ENCODE measurements at regions not wholly inside any gene's neighbourhood (a gene's known extent, or its start where the extent isn't known, plus 50 kb on each side); places are given as distances from the start of the nearest gene placed in this dataset.
A peak's percentile ranks its signal among the peaks of the same experiment; 100 is the strongest.

DNA sequence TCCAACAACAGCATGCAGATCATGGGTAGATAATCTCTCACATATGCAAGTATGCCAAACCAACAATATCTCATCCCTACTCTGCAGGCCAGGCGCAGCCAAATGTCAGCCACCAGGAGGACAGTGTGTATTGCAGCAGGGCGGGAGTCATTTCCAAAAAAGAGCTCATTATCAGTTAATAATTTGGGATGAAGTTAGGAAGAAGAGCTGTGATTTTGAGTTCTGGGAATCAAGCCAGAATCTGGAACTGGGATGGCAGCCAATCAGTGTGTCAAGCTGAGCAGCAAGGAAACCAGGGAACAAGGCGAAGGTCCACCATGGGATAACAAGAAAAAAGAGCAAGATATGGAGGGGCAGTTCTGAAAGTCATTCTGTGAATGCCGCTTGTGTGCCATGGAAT is 88.2 kb upstream of the CAMK2D start:
- no peak for DNase-seq (ENCODE audit: low read depth)
- in situ Hi-C loops (cut with HindIII; ENCODE audit: low pct_unique_long_range_greater_than_20kb, low sequenced_read_pairs), result no loop called here

DNA sequence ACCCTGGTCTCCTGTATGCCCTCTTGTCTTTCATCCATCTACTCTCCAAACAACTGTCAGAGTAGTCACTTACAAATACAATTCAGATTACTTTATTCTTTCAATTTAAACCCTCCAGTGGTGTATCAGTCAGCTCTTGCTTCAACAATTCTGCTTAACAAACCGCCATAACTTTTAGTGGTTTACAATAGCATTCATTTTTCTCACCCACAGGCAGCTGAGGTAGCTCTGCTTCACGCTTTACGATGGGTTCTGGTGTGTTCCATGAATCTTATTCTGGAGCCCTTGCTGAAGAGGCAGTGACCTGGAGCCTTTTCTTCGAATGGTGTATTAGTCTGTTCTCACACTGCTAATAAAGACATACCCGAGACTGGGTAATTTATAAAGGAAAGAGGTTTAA is 86.2 kb upstream of the CAMK2D start:
- no peak for DNase-seq (ENCODE audit: low read depth)
- in situ Hi-C loops (cut with HindIII; ENCODE audit: low pct_unique_long_range_greater_than_20kb, low sequenced_read_pairs), result no loop called here

GRCh38 chr4:113846433-113846832 is 84.9 kb upstream of the CAMK2D start:
- no peak for DNase-seq (ENCODE audit: low read depth)
- in situ Hi-C loops (cut with HindIII; ENCODE audit: low pct_unique_long_range_greater_than_20kb, low sequenced_read_pairs), result no loop called here

- no peak for DNase-seq (ENCODE audit: low read depth)
- in situ Hi-C loops (cut with HindIII; ENCODE audit: low pct_unique_long_range_greater_than_20kb, low sequenced_read_pairs), result no loop called here
These were observed 83.6 kb upstream of the CAMK2D start for GRCh38 chr4:113845138-113845537.

GRCh38 chr4:113844369-113844768 is 82.8 kb upstream of the CAMK2D start:
- DNase-seq (ENCODE audit: low read depth), result no peak
- in situ Hi-C loops (cut with HindIII; ENCODE audit: low pct_unique_long_range_greater_than_20kb, low sequenced_read_pairs), result no loop called here

GRCh38 chr4:113840861-113841260 is 79.3 kb upstream of the CAMK2D start:
- in situ Hi-C loops (cut with HindIII; ENCODE audit: low pct_unique_long_range_greater_than_20kb, low sequenced_read_pairs), result no loop called here
- no peak for DNase-seq (ENCODE audit: low read depth)

DNA sequence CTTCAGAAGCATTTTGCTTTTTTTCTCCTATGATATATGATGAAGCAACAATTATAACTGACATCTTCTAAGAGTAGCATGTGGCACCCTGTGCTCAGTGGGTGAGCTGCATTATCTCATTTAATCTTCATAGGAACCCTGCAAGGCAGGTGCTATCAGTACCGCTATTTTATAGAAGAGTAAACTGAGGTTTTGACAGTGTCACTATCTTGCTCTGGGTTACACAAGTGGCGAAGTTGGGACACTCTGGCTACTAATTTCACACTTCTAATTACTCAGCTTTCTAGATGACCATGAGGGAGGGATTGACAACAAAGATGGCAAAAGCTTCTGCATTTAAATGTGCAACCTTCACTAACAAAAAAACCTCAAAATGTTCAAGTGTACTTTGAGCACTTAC is 76.9 kb upstream of the CAMK2D start:
- in situ Hi-C loops (cut with HindIII; ENCODE audit: low pct_unique_long_range_greater_than_20kb, low sequenced_read_pairs), result no loop called here
- no peak for DNase-seq (ENCODE audit: low read depth)

DNA sequence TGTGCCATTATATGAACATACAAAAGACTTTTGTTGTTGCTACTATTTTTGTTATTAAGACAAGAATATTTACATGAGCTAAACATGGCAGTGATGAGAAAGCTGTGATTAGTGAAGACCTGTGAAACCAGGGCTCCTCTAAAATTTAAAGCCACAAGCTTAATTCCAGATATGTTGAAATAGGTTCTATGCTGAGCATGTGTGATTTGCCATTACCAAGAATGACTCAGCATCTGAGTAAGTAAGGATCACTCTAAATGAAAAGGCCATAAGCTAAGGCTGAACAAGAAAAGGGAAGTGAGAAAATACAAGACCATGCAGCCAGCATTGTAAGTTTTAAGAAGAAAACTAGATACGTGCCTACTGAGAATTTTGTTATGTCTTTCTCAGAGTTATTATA is 75.9 kb upstream of the CAMK2D start:
- peak; percentile 33 for DNase-seq (ENCODE audit: low read depth)
- in situ Hi-C loops (cut with HindIII; ENCODE audit: low pct_unique_long_range_greater_than_20kb, low sequenced_read_pairs), result no loop called here

DNA sequence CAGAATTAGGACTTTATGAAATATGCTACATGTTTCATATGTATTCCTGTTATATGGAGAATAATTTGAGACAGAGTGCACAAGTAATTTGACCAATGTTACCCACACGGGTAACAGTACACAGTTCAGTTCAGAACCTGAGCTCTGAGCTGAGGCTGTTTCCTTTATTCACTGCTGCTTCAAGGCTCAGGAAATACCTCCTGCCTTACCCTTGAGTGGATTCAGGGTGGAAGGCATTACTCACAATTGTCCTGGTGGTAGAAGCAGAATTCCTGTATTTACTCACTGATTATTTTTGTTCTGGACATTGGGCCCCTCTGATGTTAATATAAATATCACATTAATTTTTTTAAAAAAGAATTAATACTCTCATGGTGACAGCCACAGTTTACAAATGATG is 73.5 kb upstream of the CAMK2D start:
- DNase-seq (ENCODE audit: low read depth), result no peak
- in situ Hi-C loops (cut with HindIII; ENCODE audit: low pct_unique_long_range_greater_than_20kb, low sequenced_read_pairs), result no loop called here

DNA sequence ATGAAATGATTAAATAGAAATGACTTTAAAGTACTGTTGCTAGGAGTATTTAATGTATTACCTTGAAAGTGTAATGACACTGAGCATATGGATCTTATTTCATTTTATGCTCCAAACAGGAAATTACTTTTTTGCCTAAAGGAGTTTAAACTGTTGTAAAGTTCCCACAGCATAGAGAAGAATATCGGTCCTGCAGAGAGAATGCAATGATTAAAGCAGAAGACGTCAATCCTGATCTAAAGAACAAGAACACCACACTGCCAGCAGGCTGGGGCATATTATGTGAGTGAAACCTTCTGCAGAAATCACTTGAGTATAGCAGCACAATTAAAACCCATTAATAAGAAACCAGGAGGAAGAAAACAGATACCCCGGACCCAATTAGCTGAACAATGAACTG is 72.8 kb upstream of the CAMK2D start:
- no peak for DNase-seq (ENCODE audit: low read depth)
- in situ Hi-C loops (cut with HindIII; ENCODE audit: low pct_unique_long_range_greater_than_20kb, low sequenced_read_pairs), result no loop called here

DNA sequence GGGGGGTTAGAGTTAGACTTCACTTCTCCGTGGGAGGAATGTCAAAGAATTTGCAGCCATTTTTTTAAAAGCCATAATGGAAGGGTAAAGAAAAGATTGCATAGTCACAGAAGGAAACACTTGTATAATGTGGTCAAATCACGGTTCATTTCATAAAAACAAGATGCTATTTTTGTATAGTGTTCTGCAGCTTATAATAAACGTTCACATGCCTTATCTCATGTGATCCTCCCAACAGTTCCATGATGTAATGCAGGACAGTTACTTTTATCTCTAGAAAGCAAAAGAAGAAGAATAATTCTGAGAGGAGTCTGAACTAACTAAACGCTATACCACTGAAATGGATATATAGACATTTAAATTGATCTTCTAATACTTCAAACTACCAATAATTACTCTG is 71.3 kb upstream of the CAMK2D start:
- in situ Hi-C loops (cut with HindIII; ENCODE audit: low pct_unique_long_range_greater_than_20kb, low sequenced_read_pairs), result no loop called here
- no peak for DNase-seq (ENCODE audit: low read depth)

- in situ Hi-C loops (cut with HindIII; ENCODE audit: low pct_unique_long_range_greater_than_20kb, low sequenced_read_pairs), result no loop called here
- DNase-seq (ENCODE audit: low read depth), result no peak
These were observed 69.9 kb upstream of the CAMK2D start for GRCh38 chr4:113831457-113831856.

GRCh38 chr4:113828702-113829101 is 67.2 kb upstream of the CAMK2D start:
- in situ Hi-C loops (cut with HindIII; ENCODE audit: low pct_unique_long_range_greater_than_20kb, low sequenced_read_pairs), result no loop called here
- DNase-seq (ENCODE audit: low read depth), result no peak

GRCh38 chr4:113827285-113827684 is 65.7 kb upstream of the CAMK2D start:
- in situ Hi-C loops (cut with HindIII; ENCODE audit: low pct_unique_long_range_greater_than_20kb, low sequenced_read_pairs), result no loop called here
- DNase-seq (ENCODE audit: low read depth), result no peak

DNA sequence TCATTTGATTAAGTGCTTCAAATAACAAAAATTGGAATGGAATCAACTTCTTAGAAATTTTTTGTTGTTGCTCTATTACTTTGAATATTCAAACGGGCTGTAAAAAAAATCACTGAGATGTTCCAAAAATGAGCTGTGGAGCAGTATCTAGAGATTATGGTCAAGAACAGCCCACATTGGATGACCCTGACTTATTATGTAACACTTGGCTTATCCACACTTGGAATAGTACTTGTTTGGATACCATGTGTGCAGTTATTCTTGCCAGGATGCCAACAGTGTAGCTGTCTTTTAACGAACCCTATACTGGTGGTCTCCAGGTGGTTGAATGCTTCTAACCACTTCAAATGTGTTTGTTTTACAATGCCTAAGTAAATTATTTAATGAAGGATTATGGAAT is 64.9 kb upstream of the CAMK2D start:
- in situ Hi-C loops (cut with HindIII; ENCODE audit: low pct_unique_long_range_greater_than_20kb, low sequenced_read_pairs), result no loop called here
- DNase-seq (ENCODE audit: low read depth), result no peak

- in situ Hi-C loops (cut with HindIII; ENCODE audit: low pct_unique_long_range_greater_than_20kb, low sequenced_read_pairs), result no loop called here
- no peak for DNase-seq (ENCODE audit: low read depth)
These were observed 63.7 kb upstream of the CAMK2D start for GRCh38 chr4:113825272-113825671.

DNA sequence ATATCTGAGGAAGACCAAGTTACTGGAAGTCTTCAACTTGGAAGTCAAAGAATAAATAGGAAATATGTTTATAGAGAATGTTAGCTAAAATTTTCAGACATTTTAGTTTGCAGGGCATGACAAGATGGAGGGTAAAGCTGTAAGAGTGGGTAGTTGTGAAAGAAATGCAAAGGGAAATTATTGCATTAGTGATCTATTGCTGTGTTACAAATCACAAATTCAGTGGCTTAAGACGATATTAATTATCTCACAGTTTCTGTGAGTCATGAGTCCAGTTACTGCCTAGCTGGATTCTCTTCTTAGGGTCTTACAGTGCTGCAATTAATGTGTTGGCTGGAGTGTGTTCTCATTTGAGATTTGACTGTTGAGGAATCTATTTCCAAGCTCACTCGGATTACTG is 62.9 kb upstream of the CAMK2D start:
- in situ Hi-C loops (cut with HindIII; ENCODE audit: low pct_unique_long_range_greater_than_20kb, low sequenced_read_pairs), result no loop called here
- DNase-seq (ENCODE audit: low read depth), result no peak

DNA sequence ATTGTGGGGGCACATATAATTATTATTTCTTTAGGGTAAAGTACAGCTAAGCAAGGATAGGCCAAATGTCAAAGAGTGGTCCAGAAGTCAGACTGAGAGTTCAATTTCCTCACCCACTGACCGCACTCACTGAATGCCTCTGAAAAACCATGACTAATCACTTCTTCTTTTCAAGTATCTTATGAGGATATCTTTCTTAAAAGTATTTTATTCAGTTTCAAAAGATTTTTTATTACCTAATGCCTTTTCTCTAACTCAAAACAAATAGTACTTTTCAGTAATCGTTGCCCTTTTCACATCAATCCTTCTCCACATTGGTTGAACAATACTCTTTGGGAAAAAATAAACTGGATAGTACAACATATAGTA is 61.7 kb upstream of the CAMK2D start:
- no peak for DNase-seq (ENCODE audit: low read depth)

DNA sequence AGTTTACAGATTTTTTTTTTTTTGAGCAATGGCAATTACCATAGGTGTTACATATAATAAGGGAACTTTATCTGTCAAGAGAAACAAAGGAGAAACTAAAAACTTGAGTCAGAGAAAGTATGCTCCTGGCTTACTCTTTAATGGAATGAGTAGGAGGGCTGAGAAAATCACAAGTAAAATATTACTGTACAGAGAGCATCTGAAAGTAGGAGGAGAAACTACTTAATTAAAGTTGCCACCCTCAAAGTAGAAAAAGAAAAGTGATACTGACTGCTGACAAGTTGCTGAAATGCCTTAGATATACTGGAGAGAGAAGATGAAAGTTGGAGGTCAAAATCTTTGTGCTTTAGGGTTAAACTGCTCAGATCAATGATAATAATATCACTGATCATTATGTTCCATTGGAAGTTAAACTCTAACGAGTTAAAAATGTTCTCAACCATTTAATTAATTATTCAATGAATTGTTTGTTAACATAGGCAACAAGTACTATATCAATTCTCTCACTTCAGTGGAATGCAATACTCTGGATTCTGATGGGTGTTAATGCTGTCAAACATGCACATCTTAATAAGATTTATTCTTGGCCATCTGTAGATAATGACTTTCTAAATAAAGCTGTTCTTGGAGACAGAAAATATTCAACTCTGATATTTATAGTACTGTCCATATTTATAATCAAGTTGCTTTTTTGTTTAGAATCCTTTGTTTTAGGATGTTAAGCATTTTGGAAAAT is 61.2 kb upstream of the CAMK2D start:
- in situ Hi-C loops (cut with HindIII; ENCODE audit: low pct_unique_long_range_greater_than_20kb, low sequenced_read_pairs), result no loop called here
- DNase-seq (ENCODE audit: low read depth), result no peak

More for the DNA sequence above, 61.7 kb upstream of the CAMK2D start:
- in situ Hi-C loops (cut with HindIII; ENCODE audit: low pct_unique_long_range_greater_than_20kb, low sequenced_read_pairs), result no loop called here

DNA sequence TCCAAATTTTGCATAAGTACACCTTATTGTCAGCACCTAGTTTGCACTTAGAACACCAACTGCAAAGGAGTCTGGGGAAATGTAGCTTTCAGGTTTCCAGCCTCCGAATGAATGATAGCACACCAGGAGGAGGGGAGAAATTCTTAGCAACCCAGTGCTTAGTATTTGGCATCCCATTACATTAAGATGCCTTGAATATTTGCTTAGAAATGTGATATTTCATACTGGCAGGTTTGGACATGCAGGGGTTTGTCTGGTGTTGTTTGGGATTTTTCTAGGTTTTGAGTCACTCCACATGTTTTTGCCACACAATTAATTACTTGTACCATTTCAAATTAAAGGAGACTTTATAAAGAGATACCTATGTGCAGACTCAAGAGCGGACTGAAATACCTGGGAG is 60.3 kb upstream of the CAMK2D start:
- no peak for DNase-seq (ENCODE audit: low read depth)
- in situ Hi-C loops (cut with HindIII; ENCODE audit: low pct_unique_long_range_greater_than_20kb, low sequenced_read_pairs), result no loop called here

DNA sequence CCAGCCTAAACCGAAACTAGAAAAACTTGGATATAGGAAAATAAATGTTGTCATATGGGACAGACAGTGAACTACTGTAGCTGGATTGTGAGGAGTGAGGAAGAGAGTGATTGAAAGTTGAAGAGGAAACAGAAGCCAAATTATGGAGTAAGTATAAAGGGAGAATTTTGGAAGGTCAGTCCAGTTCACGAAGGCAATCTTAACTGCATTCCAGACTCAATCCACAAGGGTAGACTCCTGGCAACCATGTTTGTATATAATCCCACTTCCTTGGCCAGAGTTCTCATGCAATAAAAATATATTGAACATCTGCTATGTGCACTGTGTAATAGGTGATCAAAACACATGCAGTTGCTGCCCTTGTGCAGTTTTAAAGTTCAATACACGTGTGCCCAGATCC is 58.6 kb upstream of the CAMK2D start:
- DNase-seq (ENCODE audit: low read depth), result no peak
- in situ Hi-C loops (cut with HindIII; ENCODE audit: low pct_unique_long_range_greater_than_20kb, low sequenced_read_pairs), result no loop called here

Measured in Caki2 (cell line).